Dermis blood vessel endothelial cell (primary cell): ENCODE measurements at regions not wholly inside any gene's neighbourhood (a gene's known extent, or its start where the extent isn't known, plus 50 kb on each side); places are given as distances from the start of the nearest gene placed in this dataset.
"Not testable (repeated sequence)": the region's sequence is repeated elsewhere in the genome, so short reads cannot be mapped to it uniquely, and the experiment has no call there.

ENCODE experiments used
- DNase-seq: peaks from one replicate; pipeline ENCODE4 v3.0.0; 2010

GRCh38 chr1:38746941-38747600, 112.5 kb downstream of the RRAGC start:
- DNase-seq: no peak

GRCh38 chr1:38746402-38746935, 113.1 kb downstream of the RRAGC start:
- no peak for DNase-seq

- no peak for DNase-seq
Measured at GRCh38 chr1:38745476-38746401, 113.8 kb downstream of the RRAGC start.

GRCh38 chr1:38744452-38745350, 114.9 kb downstream of the RRAGC start:
- no peak for DNase-seq

- no peak for DNase-seq
Measured at GRCh38 chr1:38743184-38743583, 116.4 kb downstream of the RRAGC start.

- no peak for DNase-seq
Measured at GRCh38 chr1:38741341-38741740, 118.2 kb downstream of the RRAGC start.

GRCh38 chr1:38740487-38740886, 119.1 kb downstream of the RRAGC start:
- no peak for DNase-seq

GRCh38 chr1:38738207-38738606, 121.4 kb downstream of the RRAGC start:
- no peak for DNase-seq

- DNase-seq: no peak
Measured at GRCh38 chr1:38736399-38736798, 123.2 kb downstream of the RRAGC start.

GRCh38 chr1:38735651-38736161, 123.9 kb downstream of the RRAGC start:
- no peak for DNase-seq

GRCh38 chr1:38733761-38734160, 125.8 kb downstream of the RRAGC start:
- no peak for DNase-seq

- no peak for DNase-seq
Measured at GRCh38 chr1:38730511-38731397, 128.8 kb downstream of the RRAGC start.

GRCh38 chr1:38728585-38728908, 131.0 kb downstream of the RRAGC start:
- no peak for DNase-seq

GRCh38 chr1:38727684-38728584, 131.6 kb downstream of the RRAGC start:
- DNase-seq: peak; percentile 95

- DNase-seq: not testable (repeated sequence)
Measured at GRCh38 chr1:38725321-38725961, 134.1 kb downstream of the RRAGC start.

GRCh38 chr1:38724160-38725131, 135.1 kb downstream of the RRAGC start:
- no peak for DNase-seq

- no peak for DNase-seq
Measured at GRCh38 chr1:38721816-38722215, 137.8 kb downstream of the RRAGC start.

- DNase-seq: no peak
Measured at GRCh38 chr1:38719880-38720279, 139.7 kb downstream of the RRAGC start.

- DNase-seq: no peak
Measured at GRCh38 chr1:38718031-38718430, 141.5 kb downstream of the RRAGC start.
